SU-DHL-6 (cell line): ENCODE measurements at regions not wholly inside any gene's neighbourhood (a gene's known extent, or its start where the extent isn't known, plus 50 kb on each side); places are given as distances from the start of the nearest gene placed in this dataset.

Experiments used
- H2AFZ ChIP-seq: fragments of 200-600 bp; sonication (generic); 2 replicates; pipeline ENCODE4 v1.6.1; 2014; ENCODE audit warnings: low read depth, mild to moderate bottlenecking, moderate library complexity, mixed read lengths, antibody characterized with exemption, low read length; ENCODE audit not compliant: severe bottlenecking
- H3F3A ChIP-seq: fragments of 200-600 bp; shearing (Covaris generic); 2 replicates; pipeline ENCODE4 v1.6.0; 2016; ENCODE audit warnings: antibody characterized with exemption, mild to moderate bottlenecking; ENCODE audit not compliant: insufficient read depth
- H3K27ac ChIP-seq: fragments of 200-600 bp; sonication (generic); 2 replicates; pipeline ENCODE4 v1.5.1; 2016; ENCODE audit warnings: low read depth, mild to moderate bottlenecking, low read length, moderate library complexity, mixed read lengths
- H3K27me3 ChIP-seq: fragments of 200-600 bp; sonication (generic), shearing (Covaris generic); 2 replicates; pipeline ENCODE4 v1.6.0; 2014; ENCODE audit warnings: mild to moderate bottlenecking, low read length
- H3K36me3 ChIP-seq: fragments of 200-600 bp; sonication (generic); 2 replicates; pipeline ENCODE4 v1.6.1; 2014; ENCODE audit warnings: mild to moderate bottlenecking, low read length, mixed read lengths
- H3K4me2 ChIP-seq: fragments of 300-600, 200-600 bp; shearing (Covaris generic), sonication (generic); 2 replicates; pipeline ENCODE4 v1.6.0; 2014; ENCODE audit warnings: low read length, low read depth, mild to moderate bottlenecking; ENCODE audit not compliant: poor library complexity, severe bottlenecking
- H3K4me3 ChIP-seq: fragments of 200-600 bp; sonication (generic); 2 replicates; pipeline ENCODE4 v1.5.1; 2014; ENCODE audit warnings: antibody characterized with exemption, low read length, mild to moderate bottlenecking, mixed read lengths; ENCODE audit not compliant: insufficient read depth, poor library complexity, severe bottlenecking
- H3K79me2 ChIP-seq: fragments of 200-600 bp; sonication (generic); 2 replicates; pipeline ENCODE4 v1.6.1; 2014; ENCODE audit warnings: mild to moderate bottlenecking, low read length, moderate library complexity; ENCODE audit not compliant: insufficient read depth
- H3K9ac ChIP-seq: fragments of 200-600 bp; sonication (generic); 2 replicates; pipeline ENCODE4 v1.7.0; 2014; ENCODE audit warnings: mild to moderate bottlenecking, low read length
- H3K9me2 ChIP-seq: fragments of 200-600 bp; sonication (generic); replicated peaks from 2 replicates; pipeline ENCODE4 v1.6.1; 2014; ENCODE audit warnings: low read length; ENCODE audit not compliant: insufficient read depth
- H3K9me3 ChIP-seq: fragments of 200-600 bp; sonication (generic); 2 replicates; pipeline ENCODE4 v1.6.1; 2014; ENCODE audit warnings: low read length, mixed read lengths; ENCODE audit not compliant: insufficient read depth
- H4K20me1 ChIP-seq: fragments of 200-600 bp; sonication (generic); 2 replicates; pipeline ENCODE4 v1.6.1; 2014; ENCODE audit warnings: low read depth, mild to moderate bottlenecking, antibody characterized with exemption, low read length, moderate library complexity, mixed read lengths
- CTCF ChIP-seq: fragments of 200-600 bp; sonication (generic); IDR thresholded peaks from one replicate; pipeline ENCODE4 v1.5.1; 2017; ENCODE audit warnings: antibody characterized with exemption, mild to moderate bottlenecking, low read length, moderate library complexity; ENCODE audit not compliant: insufficient read depth, poor library complexity, severe bottlenecking
- EZH2phosphoT487 ChIP-seq: fragments of 200-600 bp; sonication (generic), shearing (Covaris generic); conservative IDR thresholded peaks from 2 replicates; pipeline ENCODE4 v1.6.1; 2018; ENCODE audit warnings: mild to moderate bottlenecking, antibody characterized with exemption, low read length, moderate library complexity, mixed read lengths

DNA sequence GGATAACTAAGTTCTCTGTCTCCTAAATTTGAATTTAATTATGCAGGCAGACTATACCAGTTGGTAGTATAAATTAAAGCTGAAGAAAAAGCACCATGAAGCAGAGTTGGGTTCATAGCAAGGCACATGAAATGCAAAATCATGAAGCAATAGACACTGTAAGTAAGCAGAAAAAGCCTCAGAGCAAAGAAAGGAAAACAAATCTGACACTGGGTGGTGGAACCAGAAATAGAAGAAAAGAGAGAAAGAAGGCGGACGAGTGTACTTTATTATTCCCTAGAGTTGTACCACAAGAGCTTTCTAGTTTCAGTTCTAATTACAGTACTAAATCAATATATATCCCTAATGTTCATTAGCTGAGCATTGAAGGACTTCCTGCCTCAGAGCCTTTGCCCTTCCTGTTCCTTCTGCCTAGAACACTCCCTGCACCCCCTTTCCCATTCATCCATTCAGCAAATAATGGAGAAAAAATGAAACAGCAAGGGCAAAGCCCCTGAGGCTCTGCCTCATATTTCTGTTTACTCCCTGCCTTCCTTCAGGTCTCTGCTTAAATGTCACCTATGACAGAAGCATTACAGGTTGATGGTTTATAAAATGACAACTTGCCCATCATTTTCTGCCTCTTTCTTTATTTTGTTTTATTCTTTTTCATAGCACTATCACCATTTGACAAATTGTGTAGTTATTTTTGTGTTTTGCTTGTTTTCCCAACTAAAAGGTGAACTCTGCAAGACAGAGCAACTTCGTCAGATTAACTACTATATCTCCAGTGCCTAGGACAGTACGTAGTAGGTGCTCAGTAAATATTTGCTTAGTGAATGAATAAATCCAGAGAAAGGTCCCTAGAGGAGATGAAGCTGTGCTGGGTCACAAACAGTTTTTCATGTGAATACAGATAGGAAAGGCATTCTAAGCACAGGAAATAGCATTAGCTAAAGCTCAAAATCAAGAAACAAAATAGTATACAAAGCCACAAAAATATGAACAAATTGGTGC, 154.0 kb upstream of the RASGEF1B start:
- no peaks in the 10 kb centered on the region for H3K9me2 ChIP-seq
- H3K36me3 ChIP-seq = no peaks in the 10 kb centered on the region
- no peaks in the 10 kb centered on the region for H3K9me3 ChIP-seq
- TF ChIP-seq EZH2phosphoT487 (no peak), CTCF (no peak)
- no peak overlapping the region for H2AFZ ChIP-seq
- no peaks in the 10 kb centered on the region for H3K27me3 ChIP-seq
- no peak overlapping the region for H3K4me3 ChIP-seq
- H4K20me1 ChIP-seq = no peaks in the 10 kb centered on the region
- no peak overlapping the region for H3K4me2 ChIP-seq
- no peaks in the 10 kb centered on the region for H3K79me2 ChIP-seq
- no peak overlapping the region for H3K9ac ChIP-seq
- H3K27ac ChIP-seq = no peak overlapping the region
- no peaks in the 10 kb centered on the region for H3F3A ChIP-seq

- no peaks in the 10 kb centered on the region for H4K20me1 ChIP-seq
- no peak overlapping the region for H2AFZ ChIP-seq
- no peak overlapping the region for H3K4me3 ChIP-seq
- TF ChIP-seq EZH2phosphoT487 (no peak), CTCF (no peak)
- H3K9me2 ChIP-seq = no peaks in the 10 kb centered on the region
- H3K9ac ChIP-seq = no peak overlapping the region
- no peaks in the 10 kb centered on the region for H3K36me3 ChIP-seq
- H3F3A ChIP-seq = no peaks in the 10 kb centered on the region
- no peak overlapping the region for H3K27ac ChIP-seq
- no peaks in the 10 kb centered on the region for H3K79me2 ChIP-seq
- H3K9me3 ChIP-seq = no peaks in the 10 kb centered on the region
- no peak overlapping the region for H3K4me2 ChIP-seq
- no peaks in the 10 kb centered on the region for H3K27me3 ChIP-seq
Observed at GRCh38 chr4:81623434-81623833, 151.7 kb upstream of the RASGEF1B start.

DNA sequence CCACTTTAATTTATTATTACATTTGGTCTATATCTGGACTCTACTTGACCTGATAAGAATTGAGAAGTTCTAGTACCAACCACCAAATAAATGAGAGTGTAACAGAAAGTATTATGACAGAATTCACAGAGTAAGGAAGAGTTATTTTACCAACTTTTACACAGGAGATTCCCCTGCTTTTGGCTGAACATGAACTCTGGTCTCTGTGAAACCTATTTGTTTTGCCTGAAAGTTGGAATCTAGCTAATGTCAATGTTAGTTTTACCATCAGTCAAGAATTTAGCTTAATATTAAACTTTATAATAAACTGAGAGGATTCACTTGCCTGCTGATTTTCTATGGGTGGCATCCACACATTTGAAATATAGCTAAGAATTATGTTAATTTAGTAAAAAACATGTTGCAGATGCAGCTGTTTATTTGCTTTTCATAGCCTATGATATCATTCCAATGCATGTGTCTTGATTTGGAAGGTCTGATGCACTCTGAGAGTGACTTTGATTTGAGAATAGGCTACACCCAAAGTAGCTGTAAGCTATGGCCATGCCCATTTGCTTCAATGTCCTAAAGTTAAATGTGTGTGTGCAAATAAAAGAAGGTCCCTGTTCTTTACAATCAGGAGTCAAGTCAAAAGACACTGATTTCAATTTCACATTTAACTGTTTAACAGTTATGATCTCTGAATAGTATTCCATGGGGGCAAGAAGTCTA, 150.9 kb upstream of the RASGEF1B start:
- no peaks in the 10 kb centered on the region for H4K20me1 ChIP-seq
- H3K9me2 ChIP-seq = no peaks in the 10 kb centered on the region
- H3K79me2 ChIP-seq = no peaks in the 10 kb centered on the region
- H3K9ac ChIP-seq = no peak overlapping the region
- no peaks in the 10 kb centered on the region for H3F3A ChIP-seq
- H3K27me3 ChIP-seq = no peaks in the 10 kb centered on the region
- H3K9me3 ChIP-seq = no peaks in the 10 kb centered on the region
- H3K4me3 ChIP-seq = no peak overlapping the region
- no peak overlapping the region for H2AFZ ChIP-seq
- no peak overlapping the region for H3K4me2 ChIP-seq
- no peak overlapping the region for H3K27ac ChIP-seq
- TF ChIP-seq EZH2phosphoT487 = no peak
- no peak for TF ChIP-seq CTCF
- H3K36me3 ChIP-seq = no peaks in the 10 kb centered on the region
